Neural progenitor cell (in vitro differentiated cells): ENCODE measurements at regions not wholly inside any gene's neighbourhood (a gene's known extent, or its start where the extent isn't known, plus 50 kb on each side); places are given as distances from the start of the nearest gene placed in this dataset.

Experiments used
- DNase-seq: peaks from one replicate; pipeline ENCODE4 v3.0.0-alpha.2; 2016; ENCODE audit warnings: low spot score
- H2AFZ ChIP-seq: fragments of 200-600 bp; sonication (generic); replicated peaks from 2 replicates; pipeline ENCODE4 v1.6.1; 2016; ENCODE audit warnings: antibody characterized with exemption
- H3F3A ChIP-seq: fragments of 200-600 bp; sonication (generic); 2 replicates; pipeline ENCODE4 v1.6.1; 2016; ENCODE audit warnings: antibody characterized with exemption, low read depth
- H3K27ac ChIP-seq: fragments of 200-600 bp; sonication (generic); 2 replicates; pipeline ENCODE4 v1.5.1; 2016; ENCODE audit warnings: mild to moderate bottlenecking
- H3K27me3 ChIP-seq: fragments of 200-600 bp; sonication (generic); 2 replicates; pipeline ENCODE4 v1.6.1; 2016; ENCODE audit warnings: mild to moderate bottlenecking, moderate library complexity
- H3K36me3 ChIP-seq: fragments of 200-600 bp; sonication (generic); 2 replicates; pipeline ENCODE4 v1.5.1; 2016
- H3K4me1 ChIP-seq: fragments of 200-600 bp; sonication (generic); 2 replicates; pipeline ENCODE4 v1.6.1; 2016; ENCODE audit warnings: mixed run types
- H3K4me2 ChIP-seq: fragments of 200-600 bp; sonication (generic); 2 replicates; pipeline ENCODE4 v1.6.1; 2016
- H3K4me3 ChIP-seq: fragments of 200-600 bp; sonication (generic); 2 replicates; pipeline ENCODE4 v1.5.1; 2016
- H3K79me2 ChIP-seq: fragments of 200-600 bp; sonication (generic); 2 replicates; pipeline ENCODE4 v1.6.1; 2016; ENCODE audit warnings: low read depth
- H3K9ac ChIP-seq: fragments of 200-600 bp; sonication (generic); 2 replicates; pipeline ENCODE4 v1.6.1; 2016
- H3K9me3 ChIP-seq: fragments of 200-600 bp; sonication (generic); 2 replicates; pipeline ENCODE4 v1.5.1; 2016; ENCODE audit warnings: low read depth
- H4K20me1 ChIP-seq: fragments of 200-600 bp; sonication (generic); 2 replicates; pipeline ENCODE4 v1.6.1; 2016; ENCODE audit warnings: low read depth
- H3K27ac Mint-ChIP-seq: 3 replicates; pipeline ENCODE4 v1.8.0; 2021; ENCODE audit warnings: mixed read lengths
- H3K27me3 Mint-ChIP-seq: 2 replicates; pipeline ENCODE4 v1.8.0; 2022; ENCODE audit warnings: low read depth, mild to moderate bottlenecking, inconsistent platforms, moderate library complexity, mixed read lengths; ENCODE audit not compliant: insufficient read depth
- H3K36me3 Mint-ChIP-seq: 3 replicates; pipeline ENCODE4 v1.8.0; 2021; ENCODE audit warnings: mixed read lengths
- H3K4me1 Mint-ChIP-seq: 3 replicates; pipeline ENCODE4 v1.8.0; 2021; ENCODE audit warnings: mixed read lengths
- H3K4me3 Mint-ChIP-seq: 3 replicates; pipeline ENCODE4 v1.8.0; 2021; ENCODE audit warnings: mild to moderate bottlenecking, moderate library complexity, mixed read lengths
- H3K9me3 Mint-ChIP-seq: 3 replicates; pipeline ENCODE4 v1.8.0; 2020; ENCODE audit warnings: mixed read lengths
- EZH2 ChIP-seq: fragments of 200-600 bp; sonication (generic); IDR thresholded peaks from 2 replicates; pipeline ENCODE4 v1.6.1; 2017; ENCODE audit warnings: antibody characterized with exemption, mild to moderate bottlenecking, moderate library complexity
- EZH2phosphoT487 ChIP-seq: fragments of 200-600 bp; sonication (generic); IDR thresholded peaks from 2 replicates; pipeline ENCODE4 v1.6.1; 2017; ENCODE audit warnings: antibody characterized with exemption
- TF ChIP-seq, protein P1 (sequence below): fragments of 200-600 bp; sonication (generic); IDR thresholded peaks from 2 replicates; pipeline ENCODE4 v1.5.1; 2017; ENCODE audit warnings: antibody characterized with exemption, mild to moderate bottlenecking

DNA sequence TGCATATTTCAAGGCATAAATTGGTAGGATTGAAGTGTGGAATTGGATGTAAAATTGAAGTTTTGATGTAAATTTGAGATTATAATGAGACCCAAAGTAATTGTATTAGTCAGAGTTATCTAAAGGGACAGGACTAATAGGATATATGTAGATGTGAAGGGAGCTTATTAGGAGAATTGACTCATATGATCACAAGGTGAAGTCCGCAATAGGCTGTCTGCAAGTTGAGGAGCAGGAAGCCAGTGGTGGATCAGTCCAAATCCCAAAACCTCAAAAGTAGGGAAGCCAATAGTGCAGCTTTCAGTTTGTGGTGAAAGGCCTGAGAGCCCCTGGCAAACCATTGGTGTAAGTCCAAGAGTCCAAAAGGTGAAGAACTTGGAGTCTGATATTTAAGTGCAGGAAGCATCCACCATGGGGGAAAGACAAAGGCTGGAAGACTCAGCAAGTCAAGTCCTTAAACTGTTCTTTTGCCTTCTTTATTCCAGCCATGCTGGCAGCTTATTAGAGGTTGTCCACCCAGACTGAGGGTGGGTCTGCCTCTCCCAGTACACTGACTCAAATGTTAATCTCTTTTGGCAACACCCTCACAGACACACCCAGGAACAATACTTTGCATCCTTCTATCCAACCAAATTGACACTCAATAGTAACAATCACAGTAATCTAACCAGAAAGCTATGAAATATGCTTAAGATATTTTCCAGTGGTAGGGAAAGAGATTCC lies 442.6 kb upstream of the PTCHD4 start:
- H3K4me1 Mint-ChIP-seq, result peaks cover 4% of the 10 kb centered on the region
- no peaks in the 10 kb centered on the region for H3K36me3 Mint-ChIP-seq
- TF ChIP-seq EZH2, result no peak
- TF ChIP-seq EZH2phosphoT487, result no peak
- TF ChIP-seq, protein P1, sequence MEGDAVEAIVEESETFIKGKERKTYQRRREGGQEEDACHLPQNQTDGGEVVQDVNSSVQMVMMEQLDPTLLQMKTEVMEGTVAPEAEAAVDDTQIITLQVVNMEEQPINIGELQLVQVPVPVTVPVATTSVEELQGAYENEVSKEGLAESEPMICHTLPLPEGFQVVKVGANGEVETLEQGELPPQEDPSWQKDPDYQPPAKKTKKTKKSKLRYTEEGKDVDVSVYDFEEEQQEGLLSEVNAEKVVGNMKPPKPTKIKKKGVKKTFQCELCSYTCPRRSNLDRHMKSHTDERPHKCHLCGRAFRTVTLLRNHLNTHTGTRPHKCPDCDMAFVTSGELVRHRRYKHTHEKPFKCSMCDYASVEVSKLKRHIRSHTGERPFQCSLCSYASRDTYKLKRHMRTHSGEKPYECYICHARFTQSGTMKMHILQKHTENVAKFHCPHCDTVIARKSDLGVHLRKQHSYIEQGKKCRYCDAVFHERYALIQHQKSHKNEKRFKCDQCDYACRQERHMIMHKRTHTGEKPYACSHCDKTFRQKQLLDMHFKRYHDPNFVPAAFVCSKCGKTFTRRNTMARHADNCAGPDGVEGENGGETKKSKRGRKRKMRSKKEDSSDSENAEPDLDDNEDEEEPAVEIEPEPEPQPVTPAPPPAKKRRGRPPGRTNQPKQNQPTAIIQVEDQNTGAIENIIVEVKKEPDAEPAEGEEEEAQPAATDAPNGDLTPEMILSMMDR, result no peak
- H3K27me3 Mint-ChIP-seq, result peaks cover 5% of the 10 kb centered on the region
- Histone ChIP-seq H3F3A (no peaks in the 10 kb centered on the region), H3K36me3 (no peaks in the 10 kb centered on the region), H3K27me3 (no peaks in the 10 kb centered on the region), H3K4me1 (no peaks in the 10 kb centered on the region), H3K4me2 (no peak overlapping the region), H3K9me3 (no peaks in the 10 kb centered on the region), H3K4me3 (no peak overlapping the region), H2AFZ (no peak overlapping the region), H4K20me1 (no peaks in the 10 kb centered on the region), H3K9ac (no peak overlapping the region), H3K27ac (no peak overlapping the region), H3K79me2 (no peaks in the 10 kb centered on the region)
- H3K9me3 Mint-ChIP-seq, result no peaks in the 10 kb centered on the region
- no peak for DNase-seq
- H3K27ac Mint-ChIP-seq, result no peak overlapping the region
- H3K4me3 Mint-ChIP-seq, result no peak overlapping the region

DNA sequence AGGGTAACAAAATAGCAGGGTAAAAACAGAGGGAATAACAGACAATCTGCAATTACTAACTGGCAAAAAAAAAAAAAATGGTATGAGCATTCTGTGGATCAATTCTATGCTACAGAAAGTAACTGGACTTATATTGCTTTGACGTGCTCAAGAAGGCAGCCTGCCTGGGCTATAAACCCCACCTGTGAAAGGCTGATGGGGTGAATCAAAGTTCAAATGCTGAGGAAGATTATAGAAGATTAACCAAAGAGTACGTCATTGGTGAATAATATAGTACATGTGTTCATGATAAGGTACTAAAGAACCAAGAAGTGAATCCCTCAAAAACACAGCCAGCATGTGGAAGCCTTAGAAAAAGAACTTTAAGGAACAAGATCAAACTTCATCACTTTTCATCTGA lies 441.9 kb upstream of the PTCHD4 start:
- Mint-ChIP-seq H3K4me1 (no peaks in the 10 kb centered on the region), H3K27ac (no peak overlapping the region), H3K27me3 (peaks cover 5% of the 10 kb centered on the region), H3K36me3 (no peaks in the 10 kb centered on the region), H3K9me3 (no peaks in the 10 kb centered on the region), H3K4me3 (no peak overlapping the region)
- no peak overlapping the region for H3K9ac ChIP-seq
- no peak overlapping the region for H2AFZ ChIP-seq
- TF ChIP-seq EZH2phosphoT487 (no peak), EZH2 (no peak)
- TF ChIP-seq, protein P1, result no peak
- no peaks in the 10 kb centered on the region for H3K36me3 ChIP-seq
- H3K4me2 ChIP-seq, result no peak overlapping the region
- no peaks in the 10 kb centered on the region for H3K79me2 ChIP-seq
- H3K4me3 ChIP-seq, result no peak overlapping the region
- no peaks in the 10 kb centered on the region for H3K27me3 ChIP-seq
- H3K4me1 ChIP-seq, result no peaks in the 10 kb centered on the region
- H3K27ac ChIP-seq, result no peak overlapping the region
- no peaks in the 10 kb centered on the region for H3K9me3 ChIP-seq
- no peaks in the 10 kb centered on the region for H4K20me1 ChIP-seq
- DNase-seq, result no peak
- H3F3A ChIP-seq, result no peaks in the 10 kb centered on the region

DNA sequence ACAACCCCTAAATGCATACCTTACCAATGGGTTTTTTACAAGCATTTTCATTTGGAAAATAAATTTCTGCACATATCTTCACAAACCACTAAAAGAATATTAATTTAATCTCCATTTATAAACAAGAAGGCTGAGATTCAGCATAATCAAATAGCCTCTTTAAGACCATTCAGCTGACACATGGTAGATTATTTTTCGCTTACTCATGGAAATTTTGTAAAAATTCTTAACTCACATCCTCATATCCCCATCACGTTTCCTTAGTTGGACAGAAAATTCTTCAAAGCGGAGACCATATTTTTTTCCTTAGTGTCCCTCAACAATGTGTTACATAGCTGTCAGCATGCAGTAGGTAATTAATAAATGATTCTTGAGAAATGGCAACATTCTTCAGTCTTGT lies 439.6 kb upstream of the PTCHD4 start:
- Histone ChIP-seq H3K36me3 (no peaks in the 10 kb centered on the region), H3K79me2 (no peaks in the 10 kb centered on the region), H4K20me1 (no peaks in the 10 kb centered on the region), H3F3A (no peaks in the 10 kb centered on the region), H3K4me1 (no peaks in the 10 kb centered on the region), H3K27me3 (no peaks in the 10 kb centered on the region), H3K27ac (no peak overlapping the region), H3K4me3 (no peak overlapping the region), H3K9ac (no peak overlapping the region), H3K4me2 (no peak overlapping the region), H2AFZ (no peak overlapping the region), H3K9me3 (no peaks in the 10 kb centered on the region)
- DNase-seq, result no peak
- Mint-ChIP-seq H3K36me3 (no peaks in the 10 kb centered on the region), H3K4me1 (no peaks in the 10 kb centered on the region), H3K27ac (no peak overlapping the region), H3K4me3 (no peak overlapping the region), H3K9me3 (no peaks in the 10 kb centered on the region), H3K27me3 (peaks cover 5% of the 10 kb centered on the region)
- TF ChIP-seq, protein P1, result no peak
- TF ChIP-seq EZH2phosphoT487 (no peak), EZH2 (no peak)
